Choroid plexus epithelial cell (primary cell): ENCODE measurements at regions not wholly inside any gene's neighbourhood (a gene's known extent, or its start where the extent isn't known, plus 50 kb on each side); places are given as distances from the start of the nearest gene placed in this dataset.

ENCODE experiments used
- DNase-seq: peaks from one replicate; pipeline ENCODE4 v3.0.0-alpha.2; 2010; ENCODE audit warnings: low read depth
- H3K4me3 ChIP-seq: 2 replicates; pipeline ENCODE4 v1.5.1; 2011; ENCODE audit warnings: low read depth, mild to moderate bottlenecking, control low read depth, low read length, moderate library complexity
- CTCF ChIP-seq: conservative IDR thresholded peaks from 2 replicates; pipeline ENCODE4 v1.5.1; 2011; ENCODE audit warnings: low read depth, mild to moderate bottlenecking, control low read depth, inconsistent platforms, low read length, moderate library complexity

- no peak for TF ChIP-seq CTCF
- no peak for DNase-seq
- H3K4me3 ChIP-seq, result no peak overlapping the region
Measured at GRCh38 chr1:191348328-191348727, 809.9 kb upstream of the RGS18 start.

- no peak for DNase-seq
- no peak overlapping the region for H3K4me3 ChIP-seq
- TF ChIP-seq CTCF, result no peak
Measured at GRCh38 chr1:191350938-191351337, 807.3 kb upstream of the RGS18 start.

GRCh38 chr1:191358724-191359123, 799.5 kb upstream of the RGS18 start:
- no peak overlapping the region for H3K4me3 ChIP-seq
- no peak for TF ChIP-seq CTCF
- no peak for DNase-seq

- no peak for TF ChIP-seq CTCF
- no peak for DNase-seq
- no peak overlapping the region for H3K4me3 ChIP-seq
Measured at GRCh38 chr1:191366686-191367085, 791.6 kb upstream of the RGS18 start.

- TF ChIP-seq CTCF, result no peak
- DNase-seq, result no peak
- H3K4me3 ChIP-seq, result no peak overlapping the region
Measured at GRCh38 chr1:191368891-191369654, 789.2 kb upstream of the RGS18 start.

GRCh38 chr1:191371626-191372025, 786.6 kb upstream of the RGS18 start:
- peak; percentile 0 for DNase-seq
- H3K4me3 ChIP-seq, result no peak overlapping the region
- no peak for TF ChIP-seq CTCF

- H3K4me3 ChIP-seq, result no peak overlapping the region
- TF ChIP-seq CTCF, result no peak
- no peak for DNase-seq
Measured at GRCh38 chr1:191388283-191388682, 770.0 kb upstream of the RGS18 start.
